Hepatocyte (in vitro differentiated cells): ENCODE measurements at regions not wholly inside any gene's neighbourhood (a gene's known extent, or its start where the extent isn't known, plus 50 kb on each side); places are given as distances from the start of the nearest gene placed in this dataset.
A peak's percentile ranks its signal among the peaks of the same experiment; 100 is the strongest.

Experiments
- DNase-seq: peaks from one replicate; pipeline ENCODE4 v3.0.0-alpha.2; 2016; ENCODE audit warnings: low spot score
- H2AFZ ChIP-seq: fragments of 200-600 bp; sonication (generic); 2 replicates; pipeline ENCODE4 v1.6.0; 2016; ENCODE audit warnings: antibody characterized with exemption, mild to moderate bottlenecking
- H3K27ac ChIP-seq: fragments of 200-600 bp; sonication (generic); 2 replicates; pipeline ENCODE4 v1.5.1; 2016; ENCODE audit warnings: mild to moderate bottlenecking
- H3K27me3 ChIP-seq: fragments of 200-600 bp; sonication (generic); 2 replicates; pipeline ENCODE4 v1.6.1; 2016
- H3K36me3 ChIP-seq: fragments of 200-600 bp; sonication (generic); replicated peaks from 2 replicates; pipeline ENCODE4 v1.5.1; 2016; ENCODE audit warnings: low read depth; ENCODE audit not compliant: insufficient read depth
- H3K4me1 ChIP-seq: fragments of 200-600 bp; sonication (generic); 2 replicates; pipeline ENCODE4 v1.5.1; 2016; ENCODE audit warnings: mild to moderate bottlenecking, moderate library complexity; ENCODE audit not compliant: insufficient read depth
- H3K4me2 ChIP-seq: fragments of 200-600 bp; sonication (generic); 2 replicates; pipeline ENCODE4 v1.6.0; 2016
- H3K4me3 ChIP-seq: fragments of 200-600 bp; sonication (generic); 2 replicates; pipeline ENCODE4 v1.5.1; 2016; ENCODE audit warnings: mild to moderate bottlenecking
- H3K79me2 ChIP-seq: fragments of 200-600 bp; sonication (generic); 2 replicates; pipeline ENCODE4 v1.6.0; 2017; ENCODE audit warnings: mild to moderate bottlenecking
- H3K9me2 ChIP-seq: fragments of 200-600 bp; sonication (generic); replicated peaks from 2 replicates; pipeline ENCODE4 v1.6.0; 2017; ENCODE audit warnings: mild to moderate bottlenecking; ENCODE audit not compliant: insufficient read depth
- H3K9me3 ChIP-seq: fragments of 200-600 bp; sonication (generic); 2 replicates; pipeline ENCODE4 v1.5.1; 2016; ENCODE audit warnings: low read depth, mild to moderate bottlenecking
- H4K20me1 ChIP-seq: fragments of 200-600 bp; sonication (generic); 2 replicates; pipeline ENCODE4 v1.6.0; 2016; ENCODE audit warnings: mild to moderate bottlenecking; ENCODE audit not compliant: insufficient read depth, poor library complexity, severe bottlenecking
- EZH2 ChIP-seq: fragments of 200-600 bp; sonication (generic); IDR thresholded peaks from 2 replicates; pipeline ENCODE4 v1.6.1; 2016; ENCODE audit warnings: antibody characterized with exemption, mild to moderate bottlenecking, borderline replicate concordance
- EZH2phosphoT487 ChIP-seq: fragments of 200-600 bp; sonication (generic); IDR thresholded peaks from one replicate; pipeline ENCODE4 v1.6.1; 2018; ENCODE audit warnings: antibody characterized with exemption, mild to moderate bottlenecking, low read depth, moderate library complexity; ENCODE audit not compliant: unreplicated experiment, severe bottlenecking
- WGBS: methylation state at CpG from one replicate; pipeline ENCODE4 v1.1.6; 2016; ENCODE audit warnings: low lambda C conversion rate; ENCODE audit errors: missing lambda C conversion rate; 5-methylcytosine and 5-hydroxymethylcytosine counted together
- TF ChIP-seq, protein P1 (sequence below): fragments of 200-600 bp; sonication (generic); IDR thresholded peaks from 2 replicates; pipeline ENCODE4 v1.5.1; 2016; ENCODE audit warnings: antibody characterized with exemption, mild to moderate bottlenecking; ENCODE audit not compliant: poor library complexity

DNA sequence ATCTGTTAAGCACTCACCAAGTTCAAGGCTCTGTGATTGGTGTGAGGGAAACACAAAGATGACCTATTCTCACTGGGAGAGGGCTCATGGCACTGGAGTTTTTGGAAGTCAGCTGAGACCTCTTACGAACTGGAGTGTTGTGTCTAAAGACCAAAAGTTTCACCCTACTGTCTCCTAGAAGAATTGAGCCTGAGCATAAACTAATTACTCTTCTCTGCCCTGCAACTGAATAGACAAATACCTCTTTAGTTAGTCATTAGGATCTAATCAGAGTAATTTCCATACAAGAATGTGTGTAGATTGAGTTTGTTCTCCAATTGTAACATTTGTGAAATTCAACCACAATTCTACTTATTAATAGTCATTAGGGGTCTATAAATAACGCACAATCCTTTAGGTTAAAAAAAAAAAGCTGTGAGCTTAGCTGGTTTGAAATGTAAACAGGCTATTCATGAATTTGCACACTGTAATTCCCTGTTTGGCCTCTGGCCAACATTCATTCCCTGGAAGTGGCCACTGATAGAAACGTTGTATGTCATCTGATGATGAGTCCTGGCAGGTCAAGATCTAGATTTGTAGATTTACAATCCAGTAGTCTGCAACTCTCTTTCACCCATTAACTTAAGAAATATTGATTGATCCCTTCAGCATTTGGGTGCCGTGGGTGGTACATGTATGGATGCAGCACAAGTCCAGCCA is 76.8 kb upstream of the SOX14 start:
- H3K27ac ChIP-seq = peak overlapping the region; percentile 28
- no peaks in the 10 kb centered on the region for H3K4me1 ChIP-seq
- no peaks in the 10 kb centered on the region for H3K9me2 ChIP-seq
- WGBS = 69% methylated on average over 4 of the region's 4 CpGs
- peak; percentile 33 for DNase-seq
- no peak for TF ChIP-seq EZH2phosphoT487
- TF ChIP-seq EZH2 = no peak
- TF ChIP-seq, protein P1, sequence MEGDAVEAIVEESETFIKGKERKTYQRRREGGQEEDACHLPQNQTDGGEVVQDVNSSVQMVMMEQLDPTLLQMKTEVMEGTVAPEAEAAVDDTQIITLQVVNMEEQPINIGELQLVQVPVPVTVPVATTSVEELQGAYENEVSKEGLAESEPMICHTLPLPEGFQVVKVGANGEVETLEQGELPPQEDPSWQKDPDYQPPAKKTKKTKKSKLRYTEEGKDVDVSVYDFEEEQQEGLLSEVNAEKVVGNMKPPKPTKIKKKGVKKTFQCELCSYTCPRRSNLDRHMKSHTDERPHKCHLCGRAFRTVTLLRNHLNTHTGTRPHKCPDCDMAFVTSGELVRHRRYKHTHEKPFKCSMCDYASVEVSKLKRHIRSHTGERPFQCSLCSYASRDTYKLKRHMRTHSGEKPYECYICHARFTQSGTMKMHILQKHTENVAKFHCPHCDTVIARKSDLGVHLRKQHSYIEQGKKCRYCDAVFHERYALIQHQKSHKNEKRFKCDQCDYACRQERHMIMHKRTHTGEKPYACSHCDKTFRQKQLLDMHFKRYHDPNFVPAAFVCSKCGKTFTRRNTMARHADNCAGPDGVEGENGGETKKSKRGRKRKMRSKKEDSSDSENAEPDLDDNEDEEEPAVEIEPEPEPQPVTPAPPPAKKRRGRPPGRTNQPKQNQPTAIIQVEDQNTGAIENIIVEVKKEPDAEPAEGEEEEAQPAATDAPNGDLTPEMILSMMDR = no peak
- no peaks in the 10 kb centered on the region for H3K79me2 ChIP-seq
- H3K4me3 ChIP-seq = no peak overlapping the region
- H3K4me2 ChIP-seq = no peak overlapping the region
- H2AFZ ChIP-seq = no peak overlapping the region
- H3K27me3 ChIP-seq = no peaks in the 10 kb centered on the region
- H3K36me3 ChIP-seq = no peaks in the 10 kb centered on the region
- no peaks in the 10 kb centered on the region for H3K9me3 ChIP-seq
- no peaks in the 10 kb centered on the region for H4K20me1 ChIP-seq

DNA sequence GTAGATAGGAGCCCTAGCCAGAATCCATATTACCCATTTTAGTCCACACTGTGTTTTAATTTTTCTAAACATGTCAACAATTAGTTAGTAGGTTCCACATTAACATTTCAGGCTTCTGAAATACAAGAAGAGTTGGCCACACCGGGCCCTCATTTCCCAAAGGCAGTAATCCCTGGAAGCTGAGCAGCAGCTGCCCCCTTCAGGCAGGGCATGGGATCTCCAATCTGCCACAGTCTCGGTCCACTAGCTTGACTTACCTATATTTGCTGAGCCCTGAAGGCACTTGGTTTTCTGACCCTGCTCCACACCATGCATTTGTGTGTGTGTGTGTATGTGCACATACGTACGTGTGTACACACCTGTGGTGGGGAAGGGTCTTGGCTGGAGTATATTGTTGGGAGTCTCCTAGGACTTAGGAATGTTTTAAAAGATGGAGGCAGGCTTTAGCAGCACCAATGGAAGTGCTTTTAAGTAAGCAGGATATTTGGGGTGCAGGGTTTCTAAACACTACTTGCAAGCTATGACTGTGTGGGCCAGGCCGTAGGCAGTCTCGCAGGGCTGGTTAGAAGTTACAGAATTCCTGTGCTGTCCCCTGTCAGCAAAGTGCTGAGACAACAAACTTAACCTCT is 71.2 kb upstream of the SOX14 start:
- no peaks in the 10 kb centered on the region for H3K36me3 ChIP-seq
- no peak overlapping the region for H2AFZ ChIP-seq
- no peak overlapping the region for H3K27ac ChIP-seq
- H3K4me2 ChIP-seq = no peak overlapping the region
- H3K9me3 ChIP-seq = no peaks in the 10 kb centered on the region
- WGBS = 19% methylated on average over 6 of the region's 6 CpGs
- TF ChIP-seq, protein P1 = peak; percentile 54
- TF ChIP-seq EZH2 (no peak), EZH2phosphoT487 (no peak)
- H3K4me1 ChIP-seq = no peaks in the 10 kb centered on the region
- H4K20me1 ChIP-seq = no peaks in the 10 kb centered on the region
- no peaks in the 10 kb centered on the region for H3K9me2 ChIP-seq
- H3K4me3 ChIP-seq = no peak overlapping the region
- no peaks in the 10 kb centered on the region for H3K27me3 ChIP-seq
- H3K79me2 ChIP-seq = no peaks in the 10 kb centered on the region
- peak; percentile 66 for DNase-seq

DNA sequence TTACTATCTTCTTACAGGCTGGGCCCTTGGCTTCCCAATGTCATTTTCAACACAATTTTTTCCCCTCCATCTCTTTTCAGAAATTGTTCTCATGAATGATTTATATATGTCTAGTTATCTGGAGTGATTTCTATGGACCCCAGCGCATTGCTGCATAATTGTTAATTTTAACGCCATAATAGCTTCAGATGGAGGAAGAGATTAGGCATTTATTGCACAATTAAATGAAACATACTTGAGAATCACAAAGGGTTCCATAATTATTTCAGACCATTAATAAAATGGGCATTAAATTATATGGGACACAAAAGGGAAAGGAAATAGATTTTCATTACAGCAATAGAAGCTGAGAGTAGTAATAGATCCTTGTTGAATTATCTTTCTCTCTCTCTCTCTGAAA is 70.3 kb upstream of the SOX14 start:
- Histone ChIP-seq H3K9me3 (no peaks in the 10 kb centered on the region), H3K4me1 (no peaks in the 10 kb centered on the region), H3K4me2 (no peak overlapping the region), H3K36me3 (no peaks in the 10 kb centered on the region), H3K27ac (no peak overlapping the region), H3K4me3 (no peak overlapping the region), H3K9me2 (no peaks in the 10 kb centered on the region), H2AFZ (no peak overlapping the region), H3K27me3 (no peaks in the 10 kb centered on the region), H3K79me2 (no peaks in the 10 kb centered on the region), H4K20me1 (no peaks in the 10 kb centered on the region)
- TF ChIP-seq, protein P1 = no peak
- TF ChIP-seq EZH2phosphoT487 (no peak), EZH2 (no peak)
- no peak for DNase-seq
- WGBS = 88% methylated on average over 2 of the region's 2 CpGs
